ENCODE measurements at regions not wholly inside any gene's neighbourhood (a gene's known extent, or its start where the extent isn't known, plus 50 kb on each side); places are given as distances from the start of the nearest gene placed in this dataset.

DNA sequence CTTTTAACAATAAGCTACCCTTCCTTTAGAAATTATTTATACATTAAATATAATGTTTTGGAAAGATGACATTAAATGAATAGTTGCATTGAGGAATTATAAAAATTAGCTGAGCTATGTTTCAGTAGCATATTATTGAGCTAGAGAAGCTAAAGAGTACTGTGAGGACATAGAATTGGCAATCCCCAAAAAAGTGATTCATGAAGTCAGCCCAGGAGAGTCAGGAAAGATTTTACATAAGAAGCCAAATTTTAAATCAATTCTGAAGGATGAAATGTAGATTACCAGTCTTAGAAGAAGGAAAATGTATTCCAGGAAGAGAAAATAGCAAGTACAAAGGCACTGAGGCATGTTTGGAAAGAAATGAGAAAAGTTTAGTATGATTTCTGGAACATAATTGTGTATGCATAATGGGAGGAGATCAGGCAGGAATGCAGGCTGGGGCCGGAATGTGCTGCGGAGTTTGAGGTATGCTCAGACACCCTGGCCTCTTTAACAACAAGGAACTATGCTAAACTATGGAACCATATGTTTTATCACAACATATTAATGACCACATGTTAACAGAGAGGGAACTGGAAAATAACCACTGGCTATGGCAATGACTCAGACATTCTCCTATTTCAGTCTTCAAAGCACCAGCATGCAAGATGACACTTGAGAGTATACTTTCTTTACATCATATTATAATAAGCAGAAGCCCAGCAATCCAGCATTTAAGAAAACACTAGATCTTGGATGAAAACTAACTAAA, 103.3 kb upstream of the COL8A1 start:
- no peak; the same call in 1 of the 2 replicates for TF ChIP-seq TEAD4 (IDR thresholded peaks at IDR 0.05)
- TF ChIP-seq, protein P1, sequence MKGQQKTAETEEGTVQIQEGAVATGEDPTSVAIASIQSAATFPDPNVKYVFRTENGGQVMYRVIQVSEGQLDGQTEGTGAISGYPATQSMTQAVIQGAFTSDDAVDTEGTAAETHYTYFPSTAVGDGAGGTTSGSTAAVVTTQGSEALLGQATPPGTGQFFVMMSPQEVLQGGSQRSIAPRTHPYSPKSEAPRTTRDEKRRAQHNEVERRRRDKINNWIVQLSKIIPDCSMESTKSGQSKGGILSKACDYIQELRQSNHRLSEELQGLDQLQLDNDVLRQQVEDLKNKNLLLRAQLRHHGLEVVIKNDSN (IDR thresholded peaks at IDR 0.05) = no peak
- TF ChIP-seq ZBTB7A (IDR thresholded peaks at IDR 0.05; ENCODE audit: low read depth) = no peak
- TF ChIP-seq YY1 (IDR thresholded peaks at IDR 0.05; ENCODE audit: low read depth) = no peak
- no peak for TF ChIP-seq TAF1 (IDR thresholded peaks at IDR 0.05; ENCODE audit: low read depth)
- no peak for TF ChIP-seq CEBPB (IDR thresholded peaks at IDR 0.05)
- TF ChIP-seq RAD21 (IDR thresholded peaks at IDR 0.05; ENCODE audit: low read depth) = no peak
- no peak for TF ChIP-seq EGR1 (IDR thresholded peaks at IDR 0.05)
- TF ChIP-seq, protein P2, sequence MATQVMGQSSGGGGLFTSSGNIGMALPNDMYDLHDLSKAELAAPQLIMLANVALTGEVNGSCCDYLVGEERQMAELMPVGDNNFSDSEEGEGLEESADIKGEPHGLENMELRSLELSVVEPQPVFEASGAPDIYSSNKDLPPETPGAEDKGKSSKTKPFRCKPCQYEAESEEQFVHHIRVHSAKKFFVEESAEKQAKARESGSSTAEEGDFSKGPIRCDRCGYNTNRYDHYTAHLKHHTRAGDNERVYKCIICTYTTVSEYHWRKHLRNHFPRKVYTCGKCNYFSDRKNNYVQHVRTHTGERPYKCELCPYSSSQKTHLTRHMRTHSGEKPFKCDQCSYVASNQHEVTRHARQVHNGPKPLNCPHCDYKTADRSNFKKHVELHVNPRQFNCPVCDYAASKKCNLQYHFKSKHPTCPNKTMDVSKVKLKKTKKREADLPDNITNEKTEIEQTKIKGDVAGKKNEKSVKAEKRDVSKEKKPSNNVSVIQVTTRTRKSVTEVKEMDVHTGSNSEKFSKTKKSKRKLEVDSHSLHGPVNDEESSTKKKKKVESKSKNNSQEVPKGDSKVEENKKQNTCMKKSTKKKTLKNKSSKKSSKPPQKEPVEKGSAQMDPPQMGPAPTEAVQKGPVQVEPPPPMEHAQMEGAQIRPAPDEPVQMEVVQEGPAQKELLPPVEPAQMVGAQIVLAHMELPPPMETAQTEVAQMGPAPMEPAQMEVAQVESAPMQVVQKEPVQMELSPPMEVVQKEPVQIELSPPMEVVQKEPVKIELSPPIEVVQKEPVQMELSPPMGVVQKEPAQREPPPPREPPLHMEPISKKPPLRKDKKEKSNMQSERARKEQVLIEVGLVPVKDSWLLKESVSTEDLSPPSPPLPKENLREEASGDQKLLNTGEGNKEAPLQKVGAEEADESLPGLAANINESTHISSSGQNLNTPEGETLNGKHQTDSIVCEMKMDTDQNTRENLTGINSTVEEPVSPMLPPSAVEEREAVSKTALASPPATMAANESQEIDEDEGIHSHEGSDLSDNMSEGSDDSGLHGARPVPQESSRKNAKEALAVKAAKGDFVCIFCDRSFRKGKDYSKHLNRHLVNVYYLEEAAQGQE (IDR thresholded peaks at IDR 0.05; ENCODE audit: low read depth) = no peak
- no peak for TF ChIP-seq CREB1 (IDR thresholded peaks at IDR 0.05; ENCODE audit: low read depth)
- TF ChIP-seq FOXM1 (IDR thresholded peaks at IDR 0.05; ENCODE audit: borderline replicate concordance, low read depth) = no peak
- no peak for TF ChIP-seq EP300 (IDR thresholded peaks at IDR 0.05; ENCODE audit: borderline replicate concordance)

DNA sequence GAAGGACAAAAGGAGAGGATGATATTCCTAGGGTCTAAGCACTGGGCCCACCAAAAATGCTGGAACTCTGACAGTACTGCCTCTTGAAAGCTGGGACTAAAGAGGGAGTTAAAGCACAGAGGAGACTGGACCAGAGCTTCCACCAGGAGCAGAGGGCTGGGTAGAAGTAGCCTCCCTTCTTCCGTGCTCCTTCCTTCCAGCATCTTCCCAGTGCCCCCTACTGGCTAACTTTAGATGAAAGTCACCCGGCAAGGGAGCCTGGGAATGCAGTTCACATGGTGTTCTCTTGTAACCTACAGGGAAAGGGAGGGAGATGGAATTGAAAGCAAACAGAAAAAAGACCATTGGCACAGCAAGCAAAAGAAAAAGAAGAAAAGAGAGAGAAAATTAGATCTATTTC, 106.1 kb upstream of the COL8A1 start:
- TF ChIP-seq, protein P3, sequence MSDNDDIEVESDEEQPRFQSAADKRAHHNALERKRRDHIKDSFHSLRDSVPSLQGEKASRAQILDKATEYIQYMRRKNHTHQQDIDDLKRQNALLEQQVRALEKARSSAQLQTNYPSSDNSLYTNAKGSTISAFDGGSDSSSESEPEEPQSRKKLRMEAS (IDR thresholded peaks at IDR 0.05) = no peak
- TF ChIP-seq RAD21 (IDR thresholded peaks at IDR 0.05; ENCODE audit: low read depth) (peak; percentile 83), FOXM1 (IDR thresholded peaks at IDR 0.05; ENCODE audit: borderline replicate concordance, low read depth) (no peak), TAF1 (IDR thresholded peaks at IDR 0.05; ENCODE audit: low read depth) (no peak), CREB1 (IDR thresholded peaks at IDR 0.05; ENCODE audit: low read depth) (no peak), NFIC (IDR thresholded peaks at IDR 0.05) (no peak), EP300 (IDR thresholded peaks at IDR 0.05; ENCODE audit: borderline replicate concordance) (no peak)
- TF ChIP-seq, protein P2 (IDR thresholded peaks at IDR 0.05; ENCODE audit: low read depth) = no peak

DNA sequence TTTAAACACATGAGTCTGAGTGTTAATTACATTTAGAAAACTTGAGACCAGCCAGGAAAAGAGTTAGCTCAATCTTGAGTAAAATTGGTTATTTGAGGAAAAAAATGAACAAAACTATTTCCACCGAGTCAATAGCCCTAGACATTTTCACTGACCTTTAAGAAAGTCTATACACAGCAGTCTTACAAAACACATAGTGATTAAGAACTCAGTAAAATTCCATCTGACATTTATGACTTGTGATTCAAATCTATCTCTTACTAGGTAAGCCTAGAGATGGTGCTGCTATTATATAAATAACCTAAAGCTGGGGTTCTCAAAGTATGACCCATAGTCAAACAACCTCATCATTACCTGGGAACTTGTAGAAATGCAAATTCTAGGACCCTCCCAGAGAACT, 109.1 kb upstream of the COL8A1 start:
- TF ChIP-seq TEAD4 (IDR thresholded peaks at IDR 0.05) (no peak), CEBPB (IDR thresholded peaks at IDR 0.05) (no peak), TCF12 (IDR thresholded peaks at IDR 0.05; ENCODE audit: low read depth) (no peak), TAF1 (IDR thresholded peaks at IDR 0.05; ENCODE audit: low read depth) (no peak), FOXM1 (IDR thresholded peaks at IDR 0.05; ENCODE audit: borderline replicate concordance, low read depth) (no peak), EP300 (IDR thresholded peaks at IDR 0.05; ENCODE audit: borderline replicate concordance) (no peak), RAD21 (IDR thresholded peaks at IDR 0.05; ENCODE audit: low read depth) (no peak)
- TF ChIP-seq, protein P3 (IDR thresholded peaks at IDR 0.05) = no peak
- TF ChIP-seq, protein P2 (IDR thresholded peaks at IDR 0.05; ENCODE audit: low read depth) = no peak
- TF ChIP-seq, protein P1 (IDR thresholded peaks at IDR 0.05) = no peak

DNA sequence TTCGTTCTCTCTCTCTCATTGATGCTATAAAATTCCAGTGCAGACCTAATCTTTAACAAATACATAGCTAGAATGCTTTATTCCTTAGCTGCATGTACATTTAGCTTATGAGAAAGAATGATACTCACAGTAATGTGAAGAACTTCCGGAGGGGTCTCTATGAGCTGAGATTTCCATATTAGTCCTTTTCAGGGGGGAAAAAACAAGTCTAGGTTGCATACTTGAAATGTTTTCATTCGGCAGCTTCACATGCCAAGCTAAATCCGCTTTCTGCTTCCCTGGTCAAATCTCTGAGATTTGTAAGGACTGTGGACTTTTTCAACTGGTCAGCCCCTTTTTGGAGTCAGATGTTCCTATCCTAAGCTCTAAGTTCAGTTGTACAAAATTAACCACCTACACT, 111.5 kb upstream of the COL8A1 start:
- TF ChIP-seq TAF1 (IDR thresholded peaks at IDR 0.05; ENCODE audit: low read depth) (no peak), EP300 (IDR thresholded peaks at IDR 0.05; ENCODE audit: borderline replicate concordance) (no peak), EGR1 (IDR thresholded peaks at IDR 0.05) (no peak), RAD21 (IDR thresholded peaks at IDR 0.05; ENCODE audit: low read depth) (no peak), ZBTB7A (IDR thresholded peaks at IDR 0.05; ENCODE audit: low read depth) (no peak), TCF12 (IDR thresholded peaks at IDR 0.05; ENCODE audit: low read depth) (no peak), YY1 (IDR thresholded peaks at IDR 0.05; ENCODE audit: low read depth) (no peak), CREB1 (IDR thresholded peaks at IDR 0.05; ENCODE audit: low read depth) (no peak), TEAD4 (IDR thresholded peaks at IDR 0.05) (no peak), FOXM1 (IDR thresholded peaks at IDR 0.05; ENCODE audit: borderline replicate concordance, low read depth) (no peak), CEBPB (IDR thresholded peaks at IDR 0.05) (no peak)
- TF ChIP-seq, protein P3 (IDR thresholded peaks at IDR 0.05) = no peak
- TF ChIP-seq, protein P2 (IDR thresholded peaks at IDR 0.05; ENCODE audit: low read depth) = no peak
- TF ChIP-seq, protein P1 (IDR thresholded peaks at IDR 0.05) = no peak

All from Ishikawa (cell line).